Endothelial cell of umbilical vein (primary cell): ENCODE measurements at regions not wholly inside any gene's neighbourhood (a gene's known extent, or its start where the extent isn't known, plus 50 kb on each side); places are given as distances from the start of the nearest gene placed in this dataset.

ENCODE experiments used
- CTCF ChIP-seq, 2 donors: IDR thresholded peaks; 1 replicate in 1 of 2; 2 replicates in 1 of 2; pipeline ENCODE4 v1.5.1; 2011; ENCODE audit warnings: low read length in 2 of 2, mild to moderate bottlenecking in 2 of 2, moderate library complexity in 2 of 2, control low read depth in 1 of 2, inconsistent platforms in 1 of 2, low read depth in 1 of 2; ENCODE audit not compliant: insufficient read depth in 1 of 2; ENCODE audit errors: extremely low read depth in 1 of 2
- POLR2AphosphoS5 ChIP-seq: IDR thresholded peaks from 2 replicates; pipeline ENCODE4 v1.6.1; 2012; ENCODE audit warnings: low read depth, mild to moderate bottlenecking, control low read depth, low read length, moderate library complexity; ENCODE audit not compliant: insufficient read depth

- TF ChIP-seq POLR2AphosphoS5 (no peak), CTCF (IDR thresholded peaks at IDR 0.05; ENCODE audit: extremely low read depth in 1 of 2, insufficient read depth in 1 of 2, low read depth in 1 of 2, low read length in 2 of 2) (no peak)
These were observed 667.1 kb upstream of the FBXO33 start for GRCh38 chr14:40099316-40099715.
